ENCODE measurements at regions not wholly inside any gene's neighbourhood (a gene's known extent, or its start where the extent isn't known, plus 50 kb on each side); places are given as distances from the start of the nearest gene placed in this dataset.

DNA sequence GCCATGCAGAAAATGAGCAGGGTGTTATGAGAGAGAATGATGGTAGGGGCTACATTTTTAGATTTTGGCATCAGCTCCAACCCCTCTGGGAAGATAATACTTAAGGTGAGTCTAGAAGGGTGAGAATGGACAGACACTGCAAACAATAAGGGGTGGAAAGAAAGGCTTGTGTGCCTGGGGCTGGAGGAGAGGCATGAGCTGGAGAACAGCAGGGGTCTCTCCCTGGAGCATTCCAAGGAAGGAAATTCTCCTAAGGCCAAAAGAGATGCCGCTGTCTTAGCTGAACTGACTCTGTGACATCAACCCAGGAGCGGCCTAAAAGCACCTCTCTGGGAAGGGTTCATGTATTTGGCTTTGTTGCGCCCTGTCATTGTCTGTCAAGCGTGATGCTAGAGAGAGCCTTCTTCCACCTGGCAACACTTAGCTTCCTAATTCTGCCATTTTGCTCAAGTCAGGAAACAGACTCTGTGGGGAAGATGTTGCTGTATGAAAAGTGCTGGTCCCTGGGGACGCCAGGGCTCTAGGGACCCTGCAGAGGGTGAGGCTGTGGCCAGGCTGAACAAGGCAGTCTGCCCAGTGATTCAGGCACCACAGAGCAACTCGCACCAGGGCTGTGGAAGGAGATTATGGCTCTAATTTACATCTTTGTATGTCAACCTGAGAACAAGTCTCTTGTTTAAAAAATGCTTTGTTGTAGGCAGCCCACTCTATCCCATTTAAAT, 225.7 kb downstream of the CBLN1 start:
- TF ChIP-seq POLR2AphosphoS5 (IDR thresholded peaks at IDR 0.05; ENCODE audit: low read depth, low read length) (no peak), POLR2A (IDR thresholded peaks at IDR 0.05; ENCODE audit: low read depth, low read length) (no peak), SPI1 (IDR thresholded peaks at IDR 0.05; ENCODE audit: low read depth, low read length) (no peak), TAF1 (IDR thresholded peaks at IDR 0.05; ENCODE audit: low read depth, low read length) (no peak), PAX5 (IDR thresholded peaks at IDR 0.05; ENCODE audit: insufficient read depth, low read length, severe bottlenecking) (no peak), POU2F2 (IDR thresholded peaks at IDR 0.05; ENCODE audit: low read depth, low read length) (no peak)

Measured in GM12891 (cell line).